Posterior vena cava (tissue), 2 donors: ENCODE measurements at regions not wholly inside any gene's neighbourhood (a gene's known extent, or its start where the extent isn't known, plus 50 kb on each side); places are given as distances from the start of the nearest gene placed in this dataset.

Experiments
- DNase-seq: peaks from one replicate; pipeline ENCODE4 v3.0.0-alpha.2; 2020; ENCODE audit warnings: low spot score
- intact Hi-C, 2 donors: fragments of 100-400 bp; cut with DNase I; formaldehyde crosslinking; loops; one replicate each; pipeline versions ENCODE4 v1.14.1 to v1.14.2; 2022 to 2023
- donor health status: DM: yes; HTN: yes; CAD: no.
- donor health status: DM: yes; HTN: yes; CAD: no.

DNA sequence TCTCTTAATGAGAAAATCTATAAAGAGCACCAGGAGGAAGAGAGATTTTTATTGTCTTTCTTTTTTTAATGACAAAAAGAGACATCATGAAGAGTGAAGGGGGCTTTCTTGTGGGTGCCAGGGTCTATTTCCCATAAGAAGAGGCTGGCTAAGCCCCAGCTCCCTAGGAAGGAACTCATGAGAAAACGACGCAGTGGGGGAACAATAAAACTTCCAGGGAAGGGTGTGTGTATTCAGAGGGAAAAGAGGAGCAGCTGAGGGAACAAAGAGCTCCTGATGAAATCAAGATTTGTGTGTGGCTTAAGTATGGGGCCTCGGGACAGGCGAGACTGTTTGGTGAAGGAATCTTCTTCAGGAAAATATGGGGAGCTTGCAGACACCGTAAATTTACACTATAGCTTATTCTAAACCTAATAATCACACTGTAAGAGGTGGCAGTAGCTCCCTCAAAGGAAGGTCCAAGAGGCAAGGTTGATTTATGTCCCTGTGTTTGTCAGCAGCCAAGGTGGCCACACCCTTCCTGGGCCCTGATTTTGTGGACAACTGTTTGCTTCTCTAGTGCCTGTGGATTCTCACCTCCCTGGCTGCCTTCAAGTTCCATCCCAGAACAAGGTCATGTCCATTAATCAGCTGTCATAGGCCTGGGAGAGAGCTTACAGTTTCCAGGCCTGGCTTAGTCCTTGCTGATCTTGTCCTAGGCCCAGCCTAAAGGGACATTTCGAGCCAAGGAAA, 615.7 kb downstream of the INSC start:
- no peak for DNase-seq
- intact Hi-C loops: no loop called here

- DNase-seq: no peak
- intact Hi-C loops: no loop called here
Observed at GRCh38 chr11:15730995-15731385, 616.3 kb downstream of the INSC start.

DNA sequence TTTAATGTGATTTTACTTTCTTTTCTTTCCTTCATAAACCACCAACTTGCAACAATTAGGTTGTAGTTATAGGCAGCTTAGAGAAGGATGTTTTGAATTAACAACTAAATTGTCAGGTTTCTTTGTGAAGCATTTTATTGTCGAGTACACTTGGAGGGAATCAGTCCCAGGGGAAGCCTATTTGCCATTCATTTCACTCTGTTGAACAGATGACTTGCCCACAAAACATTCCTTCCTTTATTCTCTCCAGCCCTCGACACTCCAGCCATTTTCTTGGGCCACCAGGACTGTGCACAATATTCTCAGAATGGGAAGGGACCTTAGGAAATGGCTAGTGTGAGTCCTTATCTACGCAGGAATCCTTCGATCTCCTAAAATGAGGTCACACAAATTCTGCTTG, 620.6 kb downstream of the SOX6 start:
- intact Hi-C loops: no loop called here
- no peak for DNase-seq

DNA sequence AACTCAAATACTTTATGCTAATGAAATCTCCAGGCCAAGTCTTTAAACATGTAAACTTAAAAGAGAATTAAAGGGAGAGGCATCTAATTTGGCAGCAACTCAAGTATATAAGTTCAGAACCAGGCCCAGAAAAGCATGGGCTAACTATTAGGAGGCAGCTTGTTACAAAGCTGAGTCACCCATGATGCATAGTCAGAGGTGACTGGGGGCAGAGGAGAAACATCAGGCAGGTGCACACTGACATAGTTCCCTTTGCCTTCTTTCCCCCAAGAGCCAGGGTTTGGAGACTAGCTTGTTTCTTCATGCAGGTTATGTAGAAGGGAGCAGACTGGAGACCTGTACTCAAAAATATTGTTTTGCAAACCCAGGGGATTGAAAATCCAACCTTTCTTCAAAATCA, 619.0 kb downstream of the SOX6 start:
- intact Hi-C loops: no loop called here

GRCh38 chr11:15738931-15739330, 617.4 kb downstream of the SOX6 start:
- DNase-seq: no peak

More for the DNA sequence above, 619.0 kb downstream of the SOX6 start:
- DNase-seq: no peak

GRCh38 chr11:15742626-15743519, 613.5 kb downstream of the SOX6 start:
- no peak for DNase-seq
- intact Hi-C loops: no loop called here

More at GRCh38 chr11:15738931-15739330, 617.4 kb downstream of the SOX6 start:
- intact Hi-C loops: no loop called here

- intact Hi-C loops: no loop called here
- DNase-seq: no peak
Observed at GRCh38 chr11:15744693-15745092, 611.7 kb downstream of the SOX6 start.

DNA sequence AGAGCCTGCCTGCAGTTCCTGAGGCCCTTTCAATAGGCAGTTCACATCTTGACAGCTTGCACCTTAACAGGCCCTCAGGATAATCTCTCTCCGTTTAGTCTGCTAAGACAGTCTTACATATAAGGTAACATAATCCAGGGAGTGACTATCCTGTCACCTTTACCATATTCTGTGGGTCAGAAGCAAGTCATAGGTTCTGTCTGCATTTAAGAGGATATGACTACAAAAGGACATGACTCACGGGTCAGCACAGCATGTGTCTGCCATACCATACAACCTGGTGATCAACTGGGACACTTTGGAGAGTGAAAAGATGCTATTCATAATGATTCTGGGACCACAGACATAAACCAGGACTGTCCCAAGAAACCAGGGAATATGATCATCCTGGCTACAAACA, 611.1 kb downstream of the SOX6 start:
- intact Hi-C loops: no loop called here
- no peak for DNase-seq

- intact Hi-C loops: no loop called here
- DNase-seq: no peak
Observed at GRCh38 chr11:15747671-15748070, 608.7 kb downstream of the SOX6 start.

GRCh38 chr11:15748132-15748531, 608.2 kb downstream of the SOX6 start:
- intact Hi-C loops: no loop called here
- no peak for DNase-seq

DNA sequence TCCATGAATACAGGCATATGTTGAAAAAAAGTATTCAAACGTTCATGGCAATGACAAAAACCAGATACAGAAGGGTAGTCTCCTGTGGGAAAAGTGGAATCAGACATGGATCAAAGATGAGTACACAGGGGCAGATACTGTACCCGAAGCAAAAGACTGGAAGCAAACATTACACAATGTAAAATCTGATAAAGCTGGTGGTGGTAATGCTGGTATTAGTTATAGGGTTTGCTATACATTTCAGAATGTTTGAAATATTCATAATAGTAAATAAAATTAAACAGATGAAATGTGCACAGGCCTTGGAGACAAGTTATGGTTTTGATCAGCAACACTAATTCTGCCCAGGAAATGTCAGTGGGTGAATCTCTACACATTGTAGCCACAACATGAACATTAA, 607.6 kb downstream of the SOX6 start:
- intact Hi-C loops: no loop called here
- DNase-seq: no peak

DNA sequence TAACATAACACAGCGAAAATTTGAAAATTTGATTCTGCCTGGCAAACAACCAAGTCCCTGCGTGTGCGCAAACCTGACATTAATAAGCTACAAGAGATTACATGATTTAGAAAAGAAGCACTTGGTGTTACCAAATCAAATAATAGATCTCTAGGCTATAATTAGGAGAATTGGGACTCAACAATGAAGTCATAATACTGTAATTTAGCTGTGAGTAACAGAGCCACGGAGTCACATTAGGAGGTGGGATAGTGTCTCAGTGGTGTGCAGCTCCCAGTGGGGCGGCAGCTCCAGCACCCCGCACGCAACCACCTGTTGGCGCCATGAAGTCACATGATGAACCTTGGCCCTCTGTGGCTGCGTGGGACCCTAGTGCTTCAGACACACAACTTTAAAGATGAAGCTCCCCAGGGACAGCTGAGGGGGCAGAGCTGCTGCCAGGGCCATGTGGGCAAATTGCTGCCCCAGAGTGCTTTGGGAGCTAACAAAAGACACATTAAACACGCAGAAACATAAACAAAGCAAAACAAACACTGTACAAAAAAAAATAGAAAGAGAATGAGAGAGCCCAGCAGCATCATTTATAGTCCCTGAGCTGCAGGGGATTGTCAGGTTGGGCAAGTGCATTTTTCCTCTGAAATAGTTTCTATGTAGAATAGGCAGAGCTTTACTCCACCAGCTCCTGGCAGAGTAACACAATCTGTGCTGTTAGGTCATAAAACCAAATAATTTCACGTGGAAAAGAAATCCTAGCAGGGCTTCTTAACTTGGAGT, 605.6 kb downstream of the SOX6 start:
- intact Hi-C loops: no loop called here
- DNase-seq: no peak

DNA sequence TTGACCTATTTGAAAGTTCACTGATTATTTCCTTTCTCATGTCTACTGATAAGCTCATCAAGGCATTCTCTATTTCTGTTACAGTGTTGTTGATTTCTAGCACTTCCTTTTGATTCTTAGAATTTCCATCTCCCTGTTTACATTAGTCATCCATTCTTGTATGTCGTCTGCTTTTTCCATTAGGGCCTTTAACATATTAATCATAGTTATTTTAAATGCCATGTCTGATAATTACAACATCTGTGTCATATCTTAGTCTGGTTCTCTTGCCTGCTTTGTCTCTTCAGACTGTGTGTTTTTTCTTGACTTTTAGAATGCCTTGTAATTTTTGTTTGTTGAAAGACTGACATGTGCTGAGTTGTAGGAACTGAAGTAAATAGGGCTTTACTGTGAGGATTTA, 602.1 kb downstream of the SOX6 start:
- DNase-seq: no peak
- intact Hi-C loops: no loop called here

GRCh38 chr11:15757048-15757698, 599.2 kb downstream of the SOX6 start:
- intact Hi-C loops: no loop called here
- DNase-seq: no peak

DNA sequence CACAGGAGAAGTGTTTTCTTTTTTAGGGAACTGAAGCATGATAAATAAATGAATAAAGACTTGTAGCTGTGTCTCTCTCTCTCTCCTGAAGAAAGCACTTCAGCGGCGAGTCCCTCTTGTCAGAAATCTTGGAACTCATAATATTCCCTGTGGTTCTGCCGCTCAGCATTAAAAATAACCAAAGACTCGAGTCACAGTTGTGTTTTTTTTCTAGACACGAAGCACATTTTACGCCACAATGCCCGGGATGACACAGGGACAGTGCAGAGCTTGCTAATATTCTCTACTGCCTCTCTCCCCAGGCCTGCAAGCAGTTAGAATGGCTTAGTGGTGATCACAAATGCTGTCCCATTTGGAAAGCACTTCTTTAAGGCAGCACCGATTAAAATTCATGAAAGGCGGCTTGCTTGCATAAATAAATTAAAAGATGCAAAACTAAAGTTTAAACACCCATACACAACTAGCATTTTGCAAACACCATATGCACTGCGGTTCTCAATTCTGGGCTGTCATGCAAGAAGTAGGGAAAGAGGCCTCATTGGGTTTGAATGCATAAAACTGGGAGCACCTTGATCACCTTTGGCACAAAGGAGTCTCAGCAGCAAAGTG, 597.4 kb downstream of the SOX6 start:
- no peak for DNase-seq

DNA sequence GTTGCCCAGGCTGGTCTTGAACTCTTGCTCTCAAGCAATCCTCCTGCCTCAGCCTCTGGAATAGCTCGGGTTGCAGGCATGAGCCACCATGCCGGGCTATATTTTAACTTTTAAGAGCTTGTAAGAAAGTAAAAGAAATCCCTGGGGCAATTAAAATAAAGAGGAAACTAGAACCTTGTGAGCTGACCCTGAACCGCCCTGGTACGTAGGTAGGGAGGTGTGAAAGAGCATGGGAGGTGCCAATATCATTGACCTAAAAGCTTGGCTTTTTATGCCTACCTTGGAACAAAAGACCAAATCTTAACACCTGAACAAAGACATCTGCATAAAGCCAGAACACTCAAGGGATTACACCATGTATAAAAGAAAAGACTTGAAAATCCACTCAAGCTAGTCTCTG, 595.1 kb downstream of the SOX6 start:
- intact Hi-C loops: no loop called here
- DNase-seq: no peak

More for the DNA sequence above, 597.4 kb downstream of the SOX6 start:
- intact Hi-C loops: no loop called here

- DNase-seq: no peak
- intact Hi-C loops: no loop called here
Observed at GRCh38 chr11:15764326-15764725, 592.0 kb downstream of the SOX6 start.

GRCh38 chr11:15764948-15765347, 591.4 kb downstream of the SOX6 start:
- no peak for DNase-seq
- intact Hi-C loops: no loop called here

GRCh38 chr11:15765530-15765929, 590.8 kb downstream of the SOX6 start:
- no peak for DNase-seq
- intact Hi-C loops: no loop called here
